B cell (primary cell): ENCODE measurements at regions not wholly inside any gene's neighbourhood (a gene's known extent, or its start where the extent isn't known, plus 50 kb on each side); places are given as distances from the start of the nearest gene placed in this dataset.

Experiments
- ATAC-seq: fragments of 200-7000 bp; cut with Tn5 transposase; one replicate; pipeline ENCODE4 v1.10.0; 2021; ENCODE audit warnings: low read depth, mild to moderate bottlenecking, moderate number of reproducible peaks, moderate library complexity
- CTCF ChIA-PET: fragments of 350-600 bp; sonication (Branson Sonifier 250); formaldehyde crosslinking; loops from one replicate; lab custom pipeline; 2021; ENCODE audit warnings: antibody characterized with exemption, inconsistent platforms; lab: Charles Lee
- POLR2A ChIA-PET: fragments of 350-600 bp; sonication (Branson Sonifier 250); formaldehyde crosslinking; loops from one replicate; lab custom pipeline; 2021; ENCODE audit warnings: antibody characterized with exemption; lab: Charles Lee
- DNase-seq: peaks from one replicate; pipeline ENCODE4 v3.0.0; 2013
- H2AFZ ChIP-seq: 2 replicates; pipeline ENCODE4 v1.6.1; 2012; ENCODE audit warnings: mild to moderate bottlenecking, low read depth, low read length; ENCODE audit not compliant: insufficient read depth, poor library complexity, severe bottlenecking
- H3K27ac ChIP-seq, 2 donors: 1 replicate in 1 of 2; 2 replicates in 1 of 2; pipeline ENCODE4 v1.5.1; 2012 to 2013; ENCODE audit warnings: low read length in 2 of 2, mild to moderate bottlenecking in 2 of 2, moderate library complexity in 1 of 2
- H3K27me3 ChIP-seq, 4 experiments: fragments of 200-600 bp in 1 of 4; sonication (generic) in 1 of 4; replicated peaks in 1 of 4; 1 replicate in 2 of 4; 2 replicates in 2 of 4; pipeline versions ENCODE4 v1.6.1 to v1.7.0; 2013 to 2016; ENCODE audit warnings: low read length in 3 of 4, mild to moderate bottlenecking in 2 of 4, mixed read lengths in 1 of 4, moderate library complexity in 1 of 4; ENCODE audit not compliant: insufficient read depth in 4 of 4, control insufficient read depth in 3 of 4; ENCODE audit errors: control extremely low read depth in 1 of 4
- H3K36me3 ChIP-seq, 2 experiments: replicated peaks in 1 of 2; 1 replicate in 1 of 2; 2 replicates in 1 of 2; pipeline versions ENCODE4 v1.6.1 to v1.7.1; 2013; ENCODE audit warnings: low read length in 1 of 2; ENCODE audit not compliant: insufficient read depth in 2 of 2, control insufficient read depth in 1 of 2; ENCODE audit errors: control extremely low read depth in 1 of 2, extremely low read depth in 1 of 2
- H3K4me1 ChIP-seq, 2 donors: fragments of 200-600 bp in 1 of 2; sonication (generic) in 1 of 2; 1 replicate in 1 of 2; 2 replicates in 1 of 2; pipeline versions ENCODE4 v1.5.1 to v1.6.1; 2013 to 2017; ENCODE audit warnings: low read length in 2 of 2; ENCODE audit not compliant: control insufficient read depth in 2 of 2, insufficient read depth in 2 of 2
- H3K4me2 ChIP-seq: replicated peaks from 2 replicates; pipeline ENCODE3; 2012; ENCODE audit warnings: mild to moderate bottlenecking, low read depth, low read length; ENCODE audit not compliant: poor library complexity, severe bottlenecking
- H3K4me3 ChIP-seq, 5 experiments: fragments of 200-600 bp in 1 of 5; sonication (generic) in 1 of 5; 1 replicate in 3 of 5; 2 replicates in 2 of 5; pipeline versions ENCODE4 v1.5.1 to v1.7.0; 2011 to 2016; ENCODE audit warnings: low read length in 4 of 5, mild to moderate bottlenecking in 4 of 5, low read depth in 2 of 5, control low read depth in 1 of 5, moderate library complexity in 1 of 5; ENCODE audit not compliant: insufficient read depth in 1 of 5; ENCODE audit errors: control extremely low read depth in 1 of 5, extremely low read depth in 1 of 5
- H3K79me2 ChIP-seq: fragments of 200-600 bp; sonication (generic); one replicate; pipeline ENCODE4 v1.6.0; 2016; ENCODE audit warnings: low read length; ENCODE audit not compliant: control insufficient read depth, insufficient read depth
- H3K9ac ChIP-seq: fragments of 200-600 bp; sonication (generic); 2 replicates; pipeline ENCODE4 v1.6.1; 2017; ENCODE audit warnings: mild to moderate bottlenecking, low read length, moderate library complexity
- H3K9me3 ChIP-seq, 3 donors: one replicate each; pipeline versions ENCODE4 v1.6.1 to v1.7.1; 2013; ENCODE audit warnings: low read length in 2 of 3; ENCODE audit not compliant: control insufficient read depth in 2 of 3, insufficient read depth in 1 of 3; ENCODE audit errors: control extremely low read depth in 1 of 3
- H4K20me1 ChIP-seq: 2 replicates; pipeline ENCODE4 v1.6.0; 2012; ENCODE audit warnings: mild to moderate bottlenecking, low read length; ENCODE audit not compliant: insufficient read depth, control insufficient read depth, poor library complexity, severe bottlenecking
- H3K27ac Mint-ChIP-seq: one replicate; pipeline ENCODE4 v1.8.0; 2021; ENCODE audit warnings: mixed read lengths
- H3K27me3 Mint-ChIP-seq: one replicate; pipeline ENCODE4 v1.8.0; 2021; ENCODE audit warnings: mixed read lengths
- H3K4me1 Mint-ChIP-seq: one replicate; pipeline ENCODE4 v1.8.0; 2021; ENCODE audit warnings: mixed read lengths
- H3K4me3 Mint-ChIP-seq: one replicate; pipeline ENCODE4 v1.8.0; 2021; ENCODE audit warnings: mixed read lengths
- H3K9me3 Mint-ChIP-seq: one replicate; pipeline ENCODE4 v1.8.0; 2022; ENCODE audit warnings: mixed read lengths; ENCODE audit not compliant: insufficient read depth
- CTCF ChIP-seq: fragments of 200-600 bp; IDR thresholded peaks from one replicate; pipeline ENCODE4 v1.8.0; 2022; ENCODE audit warnings: antibody characterized with exemption, mild to moderate bottlenecking
- EZH2 ChIP-seq: IDR thresholded peaks from 2 replicates; pipeline ENCODE4 v1.6.1; 2012; ENCODE audit warnings: borderline replicate concordance, low read depth, mild to moderate bottlenecking, moderate library complexity, low read length; ENCODE audit not compliant: insufficient read depth, poor library complexity, severe bottlenecking
- WGBS: methylation state at CpG from one replicate; pipeline ENCODE4 v1.1.5; 2013; ENCODE audit warnings: missing lambda C conversion rate; ENCODE audit not compliant: insufficient coverage; 5-methylcytosine and 5-hydroxymethylcytosine counted together
- intact Hi-C: fragments of 100-400 bp; cut with micrococcal nuclease; formaldehyde crosslinking; loops from one replicate; pipeline ENCODE4 v1.10.0; 2022

GRCh38 chr11:25423436-25424199 is 908.3 kb upstream of the ANO3 start:
- H3K4me3 Mint-ChIP-seq: no peak overlapping the region
- no peak overlapping the region for H3K27ac ChIP-seq
- ChIA-PET CTCF (no interaction called here), POLR2A (no interaction called here)
- ATAC-seq (no peak), DNase-seq (no peak)
- no peak overlapping the region for H2AFZ ChIP-seq
- peaks cover 4% of the 10 kb centered on the region for H3K9me3 Mint-ChIP-seq
- no peaks in the 10 kb centered on the region for H3K4me1 ChIP-seq
- no peaks in the 10 kb centered on the region for H3K27me3 ChIP-seq
- no peaks in the 10 kb centered on the region for H3K27me3 Mint-ChIP-seq
- no peaks in the 10 kb centered on the region for H4K20me1 ChIP-seq
- no peaks in the 10 kb centered on the region for H3K79me2 ChIP-seq
- WGBS: 0% methylated on average over 1 of the region's 9 CpGs
- intact Hi-C loops: no loop called here
- no peaks in the 10 kb centered on the region for H3K4me1 Mint-ChIP-seq
- H3K4me2 ChIP-seq: no peak overlapping the region
- no peak overlapping the region for H3K27ac Mint-ChIP-seq
- H3K4me3 ChIP-seq: no peak overlapping the region
- H3K36me3 ChIP-seq: no peaks in the 10 kb centered on the region
- TF ChIP-seq CTCF (no peak), EZH2 (no peak)
- H3K9me3 ChIP-seq: no peaks in the 10 kb centered on the region
- H3K9ac ChIP-seq: no peak overlapping the region

- WGBS: no CpG with 5 or more reads among the region's 2 CpGs
- no peaks in the 10 kb centered on the region for H3K27me3 ChIP-seq
- POLR2A ChIA-PET: no interaction called here
Measured at GRCh38 chr11:25432376-25432775, 899.6 kb upstream of the ANO3 start.

More at GRCh38 chr11:25432376-25432775, 899.6 kb upstream of the ANO3 start:
- TF ChIP-seq CTCF: no peak
- TF ChIP-seq EZH2: no peak
- H3K9ac ChIP-seq: no peak overlapping the region
- Mint-ChIP-seq H3K4me1 (no peaks in the 10 kb centered on the region), H3K4me3 (no peak overlapping the region), H3K27ac (no peak overlapping the region), H3K27me3 (no peaks in the 10 kb centered on the region), H3K9me3 (peaks cover 3% of the 10 kb centered on the region)
- no peaks in the 10 kb centered on the region for H3K4me1 ChIP-seq
- H3K79me2 ChIP-seq: no peaks in the 10 kb centered on the region
- H4K20me1 ChIP-seq: no peaks in the 10 kb centered on the region
- H3K4me2 ChIP-seq: no peak overlapping the region
- intact Hi-C loops: no loop called here
- DNase-seq: no peak
- H3K9me3 ChIP-seq: no peaks in the 10 kb centered on the region
- no peak overlapping the region for H3K4me3 ChIP-seq
- no peak overlapping the region for H2AFZ ChIP-seq
- CTCF ChIA-PET: no interaction called here
- ATAC-seq: no peak
- no peak overlapping the region for H3K27ac ChIP-seq
- no peaks in the 10 kb centered on the region for H3K36me3 ChIP-seq
